ENCODE measurements at regions not wholly inside any gene's neighbourhood (a gene's known extent, or its start where the extent isn't known, plus 50 kb on each side); places are given as distances from the start of the nearest gene placed in this dataset.

DNA sequence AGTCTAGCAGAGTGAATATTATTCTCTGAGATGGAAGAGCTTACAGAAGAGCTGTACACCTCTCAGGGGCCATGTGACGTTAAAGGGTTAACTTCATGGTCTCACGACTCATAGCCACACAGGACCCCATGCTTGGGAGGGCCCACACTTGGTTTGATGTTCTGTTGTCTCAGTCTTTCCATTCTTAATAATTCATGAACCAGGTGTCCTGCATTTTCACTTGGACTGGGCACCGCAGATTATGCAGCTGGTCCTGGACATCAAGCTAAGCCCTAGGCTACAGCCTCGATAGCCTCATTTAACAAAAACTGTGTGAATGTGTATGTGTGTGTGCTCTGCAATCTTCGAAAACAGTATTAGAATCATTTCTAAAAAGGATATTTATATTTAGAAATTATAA is 323.5 kb downstream of the PLK2 start:
- TF ChIP-seq, protein P1, sequence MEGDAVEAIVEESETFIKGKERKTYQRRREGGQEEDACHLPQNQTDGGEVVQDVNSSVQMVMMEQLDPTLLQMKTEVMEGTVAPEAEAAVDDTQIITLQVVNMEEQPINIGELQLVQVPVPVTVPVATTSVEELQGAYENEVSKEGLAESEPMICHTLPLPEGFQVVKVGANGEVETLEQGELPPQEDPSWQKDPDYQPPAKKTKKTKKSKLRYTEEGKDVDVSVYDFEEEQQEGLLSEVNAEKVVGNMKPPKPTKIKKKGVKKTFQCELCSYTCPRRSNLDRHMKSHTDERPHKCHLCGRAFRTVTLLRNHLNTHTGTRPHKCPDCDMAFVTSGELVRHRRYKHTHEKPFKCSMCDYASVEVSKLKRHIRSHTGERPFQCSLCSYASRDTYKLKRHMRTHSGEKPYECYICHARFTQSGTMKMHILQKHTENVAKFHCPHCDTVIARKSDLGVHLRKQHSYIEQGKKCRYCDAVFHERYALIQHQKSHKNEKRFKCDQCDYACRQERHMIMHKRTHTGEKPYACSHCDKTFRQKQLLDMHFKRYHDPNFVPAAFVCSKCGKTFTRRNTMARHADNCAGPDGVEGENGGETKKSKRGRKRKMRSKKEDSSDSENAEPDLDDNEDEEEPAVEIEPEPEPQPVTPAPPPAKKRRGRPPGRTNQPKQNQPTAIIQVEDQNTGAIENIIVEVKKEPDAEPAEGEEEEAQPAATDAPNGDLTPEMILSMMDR (IDR thresholded peaks at IDR 0.05; ENCODE audit: low read depth, low read length): no peak
- DNase-seq: no peak
- Histone ChIP-seq H3K36me3 (no peaks in the 10 kb centered on the region), H3K9me3 (no peaks in the 10 kb centered on the region), H3K4me3 (ENCODE audit: low read depth, low read length) (no peak overlapping the region), H3K4me1 (peaks cover 4% of the 10 kb centered on the region; the same call in 1 of the 2 replicates), H3K27me3 (no peaks in the 10 kb centered on the region)

DNA sequence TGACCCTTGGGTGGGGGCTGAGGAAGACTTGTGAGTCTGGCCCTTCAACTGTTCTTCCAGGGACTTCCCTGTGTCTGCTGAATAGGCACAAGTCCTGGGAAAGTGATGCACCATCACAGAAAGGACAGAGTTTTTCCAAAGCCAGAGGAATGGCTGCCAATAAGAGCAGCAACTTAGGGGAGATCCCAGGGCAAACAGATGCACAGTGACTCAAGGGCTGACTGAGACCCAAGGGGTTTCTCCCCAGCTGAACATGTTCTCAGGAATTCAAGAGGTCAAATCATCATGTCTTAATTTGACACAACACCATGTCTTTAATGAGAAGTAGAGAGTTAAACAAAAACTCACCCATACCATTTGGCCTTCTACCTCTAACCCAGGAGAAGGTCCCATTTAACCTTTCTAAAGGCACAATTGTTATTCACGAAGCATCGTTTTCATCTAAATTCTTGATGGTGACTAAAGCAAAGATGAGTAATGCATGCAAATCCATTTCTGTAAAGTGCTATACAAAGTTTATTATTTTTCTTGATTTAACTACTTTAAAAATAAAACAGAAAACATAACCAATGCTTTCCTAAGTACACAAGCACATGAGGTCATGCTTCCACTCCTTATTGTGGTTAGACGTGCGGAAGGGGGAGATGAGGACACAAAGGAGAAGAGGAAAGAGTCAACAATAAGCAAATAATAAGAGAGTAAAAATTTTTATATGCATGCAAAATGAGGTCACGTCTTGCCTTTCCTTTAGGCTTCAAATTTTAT is 324.1 kb downstream of the PLK2 start:
- H3K36me3 ChIP-seq: no peaks in the 10 kb centered on the region
- no peak overlapping the region for H3K4me3 ChIP-seq (ENCODE audit: low read depth, low read length)
- no peak for DNase-seq
- H3K27me3 ChIP-seq: no peaks in the 10 kb centered on the region
- H3K4me1 ChIP-seq: peaks cover 4% of the 10 kb centered on the region; the same call in 1 of the 2 replicates
- no peaks in the 10 kb centered on the region for H3K9me3 ChIP-seq
- TF ChIP-seq, protein P1 (IDR thresholded peaks at IDR 0.05; ENCODE audit: low read depth, low read length): no peak

DNA sequence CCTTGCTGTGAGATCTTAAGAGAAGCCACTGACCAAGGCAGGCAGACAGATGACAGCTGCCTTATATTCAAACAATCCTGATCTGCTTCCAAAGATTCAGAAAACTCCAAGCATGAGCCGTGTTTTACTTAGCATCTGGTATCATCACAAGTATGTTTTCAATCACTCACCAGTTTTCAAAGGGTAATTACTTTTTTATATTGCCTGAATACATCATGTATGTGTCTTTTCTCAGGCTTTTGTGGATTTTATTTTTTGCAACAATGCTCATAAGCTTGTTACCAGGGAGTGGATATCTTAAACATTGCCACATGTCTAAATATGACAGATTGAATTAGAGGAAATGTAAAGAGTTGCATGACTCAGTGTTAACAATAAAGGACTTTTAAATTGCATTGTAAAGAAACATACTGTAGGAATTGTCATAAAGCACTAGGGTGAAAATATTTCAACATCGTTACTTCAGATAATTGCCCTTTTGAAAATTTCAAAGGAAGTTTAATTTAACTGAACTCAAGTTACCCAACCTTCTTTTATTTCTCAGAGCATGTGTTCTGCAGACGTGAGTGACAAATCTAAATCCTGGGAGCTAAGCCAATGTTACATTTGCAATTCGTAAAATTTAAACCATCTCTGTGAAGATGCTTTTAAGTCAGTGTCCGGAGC is 326.1 kb downstream of the PLK2 start:
- H3K36me3 ChIP-seq: no peaks in the 10 kb centered on the region
- H3K27me3 ChIP-seq: no peaks in the 10 kb centered on the region
- no peak for DNase-seq
- H3K9me3 ChIP-seq: no peaks in the 10 kb centered on the region
- TF ChIP-seq, protein P1 (IDR thresholded peaks at IDR 0.05; ENCODE audit: low read depth, low read length): no peak
- H3K4me1 ChIP-seq: peaks cover 4% of the 10 kb centered on the region; the same call in 1 of the 2 replicates
- no peak overlapping the region for H3K4me3 ChIP-seq (ENCODE audit: low read depth, low read length)

DNA sequence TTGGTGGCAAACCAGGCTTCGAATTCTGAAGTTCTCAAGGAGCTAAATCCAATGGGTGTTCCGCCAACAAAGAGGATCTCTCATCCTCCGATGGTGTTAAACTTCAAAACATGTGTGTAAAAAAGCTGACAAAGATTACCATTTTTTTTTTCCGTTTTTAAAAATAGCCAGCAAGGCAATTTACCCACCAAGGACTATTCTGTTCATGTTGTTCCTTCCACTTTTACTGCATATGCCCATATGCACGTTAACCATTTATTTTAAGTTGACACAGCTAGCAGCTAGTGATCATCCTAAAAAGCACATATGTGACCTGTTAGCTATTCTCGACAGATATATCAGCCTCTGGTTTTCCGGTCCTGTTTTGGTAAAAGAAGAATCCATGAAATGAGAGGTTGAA is 326.7 kb downstream of the PLK2 start:
- TF ChIP-seq, protein P1 (IDR thresholded peaks at IDR 0.05; ENCODE audit: low read depth, low read length): no peak
- no peaks in the 10 kb centered on the region for H3K27me3 ChIP-seq
- H3K4me3 ChIP-seq (ENCODE audit: low read depth, low read length): no peak overlapping the region
- no peaks in the 10 kb centered on the region for H3K36me3 ChIP-seq
- no peaks in the 10 kb centered on the region for H3K9me3 ChIP-seq
- peaks cover 4% of the 10 kb centered on the region; the same call in 1 of the 2 replicates for H3K4me1 ChIP-seq
- no peak for DNase-seq

DNA sequence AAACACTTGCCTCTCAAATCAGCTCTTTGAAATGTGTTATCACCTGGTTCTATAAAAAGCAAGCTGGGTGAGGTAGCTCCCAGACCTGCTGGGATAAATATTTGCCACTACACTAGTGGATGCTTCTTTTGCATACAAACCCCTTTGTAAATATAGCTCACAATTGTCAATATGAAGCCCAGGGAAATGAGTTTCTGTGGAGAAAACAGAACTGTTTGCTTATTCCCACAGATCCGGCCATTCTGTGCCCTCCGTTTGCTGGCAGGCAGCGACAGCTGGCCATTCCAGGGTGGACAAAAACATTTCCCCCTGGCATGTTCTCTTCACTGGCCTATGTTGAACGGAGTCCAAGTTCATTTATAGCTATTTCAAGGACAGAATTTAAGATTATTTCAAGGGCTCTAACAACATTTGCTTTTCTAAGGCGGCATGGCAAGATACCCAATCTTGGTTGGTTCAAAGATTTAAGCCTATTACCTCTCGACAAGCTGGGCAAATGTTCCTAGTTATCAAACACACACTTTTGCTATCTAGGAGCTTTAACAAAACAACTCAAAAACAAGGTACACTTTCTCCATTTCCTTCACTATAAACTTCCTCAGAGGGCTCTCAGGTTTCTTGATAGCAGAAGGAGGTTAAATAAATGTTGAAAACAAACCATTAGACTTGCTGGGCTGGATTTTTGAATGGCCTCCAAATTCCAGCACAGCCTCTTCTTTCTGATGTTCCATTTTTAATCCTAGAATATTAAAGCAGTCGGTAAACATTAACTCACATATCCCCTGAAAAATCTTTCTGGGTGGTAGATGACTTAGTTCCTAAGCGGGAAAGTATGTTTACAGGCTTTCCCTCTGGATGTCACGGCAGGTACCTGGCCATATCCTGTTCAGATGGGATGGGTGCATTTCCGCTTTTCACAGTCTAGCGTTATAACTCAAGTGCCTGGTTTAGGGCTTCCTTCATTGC is 332.3 kb downstream of the PLK2 start:
- H3K27me3 ChIP-seq: no peaks in the 10 kb centered on the region
- TF ChIP-seq, protein P1 (IDR thresholded peaks at IDR 0.05; ENCODE audit: low read depth, low read length): no peak
- H3K4me1 ChIP-seq: no peaks in the 10 kb centered on the region
- H3K36me3 ChIP-seq: no peaks in the 10 kb centered on the region
- no peaks in the 10 kb centered on the region for H3K9me3 ChIP-seq
- no peak overlapping the region for H3K4me3 ChIP-seq (ENCODE audit: low read depth, low read length)
- no peak for DNase-seq
